Esophagus squamous epithelium (tissue), 4 donors: ENCODE measurements at regions not wholly inside any gene's neighbourhood (a gene's known extent, or its start where the extent isn't known, plus 50 kb on each side); places are given as distances from the start of the nearest gene placed in this dataset.

Experiments
- CTCF ChIP-seq, 6 experiments: fragments of 450-650 bp in 4 of 6; fragments of 200-600 bp in 2 of 6; sonication (generic) in 2 of 6; IDR thresholded peaks; one replicate each; pipeline ENCODE4 v1.5.1; 2016 to 2019; ENCODE audit warnings: antibody characterized with exemption in 6 of 6, mild to moderate bottlenecking in 4 of 6, moderate library complexity in 4 of 6
- POLR2A ChIP-seq, 4 donors: fragments of 450-650 bp; IDR thresholded peaks; one replicate each; pipeline ENCODE4 v1.6.1; 2017; ENCODE audit warnings: antibody characterized with exemption in 4 of 4, mild to moderate bottlenecking in 4 of 4, moderate library complexity in 3 of 4

- TF ChIP-seq CTCF (IDR thresholded peaks at IDR 0.05) (no peak), POLR2A (IDR thresholded peaks at IDR 0.05) (no peak)
Observed at GRCh38 chr17:5896215-5896614, 174.0 kb upstream of the WSCD1 start.
